Naive thymus-derived CD4-positive, alpha-beta T cell (primary cell): ENCODE measurements at regions not wholly inside any gene's neighbourhood (a gene's known extent, or its start where the extent isn't known, plus 50 kb on each side); places are given as distances from the start of the nearest gene placed in this dataset.

Experiments
- ATAC-seq: fragments of 150-1000 bp; cut with Tn5 transposase; 2 replicates; pipeline ENCODE4 v1.10.0; 2021; ENCODE audit warnings: mild to moderate bottlenecking, moderate library complexity
- CTCF ChIA-PET: fragments of 350-600 bp; sonication (Branson Sonifier 250); formaldehyde crosslinking; loops from one replicate; lab custom pipeline; 2021; ENCODE audit warnings: antibody characterized with exemption; lab: Charles Lee
- POLR2A ChIA-PET: fragments of 350-600 bp; sonication (Branson Sonifier 250); formaldehyde crosslinking; loops from one replicate; lab custom pipeline; 2021; ENCODE audit warnings: antibody characterized with exemption, inconsistent platforms; lab: Charles Lee
- DNase-seq, 9 donors: peaks; one replicate each; pipeline versions ENCODE4 v3.0.0 to v3.0.0-alpha.2; 2020 to 2022; ENCODE audit warnings: mixed read lengths in 1 of 9
- H3K27ac ChIP-seq: one replicate; pipeline ENCODE4 v1.7.0; 2013; ENCODE audit warnings: mild to moderate bottlenecking, low read depth, low read length, moderate library complexity
- H3K27me3 ChIP-seq, 2 donors: one replicate each; pipeline ENCODE4 v1.7.0; 2013; ENCODE audit warnings: low read length in 2 of 2, mild to moderate bottlenecking in 2 of 2, moderate library complexity in 2 of 2; ENCODE audit not compliant: control insufficient read depth in 2 of 2, insufficient read depth in 2 of 2
- H3K36me3 ChIP-seq, 3 experiments: 1 replicate in 2 of 3; 2 replicates in 1 of 3; pipeline ENCODE4 v1.7.0; 2013; ENCODE audit warnings: low read length in 3 of 3, mild to moderate bottlenecking in 3 of 3, moderate library complexity in 1 of 3; ENCODE audit not compliant: insufficient read depth in 3 of 3, control insufficient read depth in 2 of 3
- H3K4me1 ChIP-seq, 2 donors: one replicate each; pipeline ENCODE4 v1.7.0; 2013; ENCODE audit warnings: low read length in 2 of 2, mild to moderate bottlenecking in 2 of 2, moderate library complexity in 1 of 2; ENCODE audit not compliant: control insufficient read depth in 2 of 2, insufficient read depth in 2 of 2
- H3K4me3 ChIP-seq: 2 replicates; pipeline ENCODE4 v1.7.0; 2013; ENCODE audit warnings: mild to moderate bottlenecking, low read length
- H3K9me3 ChIP-seq, 3 experiments: 1 replicate in 2 of 3; 2 replicates in 1 of 3; pipeline ENCODE4 v1.7.0; 2013; ENCODE audit warnings: low read length in 3 of 3; ENCODE audit not compliant: control insufficient read depth in 2 of 3
- H3K27ac Mint-ChIP-seq, 9 donors: one replicate each; pipeline ENCODE4 v1.8.0; 2020 to 2022; ENCODE audit warnings: mixed read lengths in 9 of 9, mild to moderate bottlenecking in 8 of 9, moderate library complexity in 5 of 9, inconsistent platforms in 2 of 9
- H3K27me3 Mint-ChIP-seq, 5 donors: one replicate each; pipeline ENCODE4 v1.8.0; 2021 to 2022; ENCODE audit warnings: mixed read lengths in 5 of 5, mild to moderate bottlenecking in 1 of 5
- H3K36me3 Mint-ChIP-seq, 5 donors: one replicate each; pipeline ENCODE4 v1.8.0; 2020 to 2022; ENCODE audit warnings: mixed read lengths in 5 of 5, mild to moderate bottlenecking in 3 of 5, inconsistent platforms in 1 of 5
- H3K4me1 Mint-ChIP-seq, 7 donors: one replicate each; pipeline ENCODE4 v1.8.0; 2020 to 2022; ENCODE audit warnings: mixed read lengths in 7 of 7, mild to moderate bottlenecking in 3 of 7, inconsistent platforms in 1 of 7
- H3K4me3 Mint-ChIP-seq, 10 donors: one replicate each; pipeline ENCODE4 v1.8.0; 2020 to 2022; ENCODE audit warnings: mild to moderate bottlenecking in 10 of 10, mixed read lengths in 10 of 10, moderate library complexity in 6 of 10, inconsistent platforms in 2 of 10
- H3K9me3 Mint-ChIP-seq, 11 donors: one replicate each; pipeline ENCODE4 v1.8.0; 2020 to 2022; ENCODE audit warnings: mixed read lengths in 11 of 11, mild to moderate bottlenecking in 4 of 11, inconsistent platforms in 1 of 11, moderate library complexity in 1 of 11
- intact Hi-C, 2 donors: fragments of 100-400 bp; cut with micrococcal nuclease; formaldehyde crosslinking; loops; one replicate each; pipeline ENCODE4 v1.15.1; 2023

GRCh38 chr5:18380729-18381362 is 746.6 kb downstream of the TAF11L14 start:
- no peaks in the 10 kb centered on the region for H3K27me3 Mint-ChIP-seq
- Histone ChIP-seq H3K27ac (no peak overlapping the region), H3K4me3 (no peak overlapping the region), H3K4me1 (no peaks in the 10 kb centered on the region), H3K27me3 (no peaks in the 10 kb centered on the region), H3K9me3 (no peaks in the 10 kb centered on the region), H3K36me3 (no peaks in the 10 kb centered on the region)
- no peak overlapping the region for H3K4me3 Mint-ChIP-seq
- peaks cover 0 to 6% (median 0%) of the 10 kb centered on the region in 11 donors for H3K9me3 Mint-ChIP-seq
- no peaks in the 10 kb centered on the region for H3K36me3 Mint-ChIP-seq
- DNase-seq (no peak), ATAC-seq (no peak)
- ChIA-PET CTCF (no interaction called here), POLR2A (no interaction called here)
- H3K27ac Mint-ChIP-seq, result no peak overlapping the region
- intact Hi-C loops, result loop anchor here in 1 of 2 donors (5.0 kb wide), 1 partner anchor 474 kb away; no protein-coding TSS in a partner anchor
- no peaks in the 10 kb centered on the region for H3K4me1 Mint-ChIP-seq

GRCh38 chr5:18393565-18394442 is 759.5 kb downstream of the TAF11L14 start:
- Histone ChIP-seq H3K4me3 (no peak overlapping the region), H3K4me1 (no peaks in the 10 kb centered on the region), H3K36me3 (no peaks in the 10 kb centered on the region), H3K9me3 (no peaks in the 10 kb centered on the region), H3K27me3 (no peaks in the 10 kb centered on the region), H3K27ac (no peak overlapping the region)
- DNase-seq (peak in 4 of 9 donors; percentile 1 to 45 (median 9)), ATAC-seq (no peak)
- Mint-ChIP-seq H3K27ac (no peak overlapping the region), H3K27me3 (no peaks in the 10 kb centered on the region), H3K36me3 (no peaks in the 10 kb centered on the region), H3K9me3 (peaks cover 0 to 5% (median 0%) of the 10 kb centered on the region in 11 donors), H3K4me1 (no peaks in the 10 kb centered on the region), H3K4me3 (no peak overlapping the region)
- CTCF ChIA-PET, result no interaction called here
- POLR2A ChIA-PET, result no interaction called here
- intact Hi-C loops, result loop anchor here (1.0 to 5.0 kb wide), 2 partner anchors 303 to 304 kb away; no protein-coding TSS in a partner anchor

GRCh38 chr5:18394443-18394804 is 760.2 kb downstream of the TAF11L14 start:
- Mint-ChIP-seq H3K9me3 (peaks cover 0 to 5% (median 0%) of the 10 kb centered on the region in 11 donors), H3K4me1 (no peaks in the 10 kb centered on the region), H3K27ac (no peak overlapping the region), H3K4me3 (no peak overlapping the region), H3K27me3 (no peaks in the 10 kb centered on the region), H3K36me3 (no peaks in the 10 kb centered on the region)
- H3K36me3 ChIP-seq, result no peaks in the 10 kb centered on the region
- H3K4me1 ChIP-seq, result no peaks in the 10 kb centered on the region
- ChIA-PET POLR2A (no interaction called here), CTCF (no interaction called here)
- ATAC-seq (no peak), DNase-seq (no peak)
- intact Hi-C loops, result loop anchor here (1.0 to 5.0 kb wide), 2 partner anchors 303 to 304 kb away; no protein-coding TSS in a partner anchor
- no peaks in the 10 kb centered on the region for H3K9me3 ChIP-seq
- no peak overlapping the region for H3K27ac ChIP-seq
- no peak overlapping the region for H3K4me3 ChIP-seq
- no peaks in the 10 kb centered on the region for H3K27me3 ChIP-seq

GRCh38 chr5:18395126-18396110 is 761.2 kb downstream of the TAF11L14 start:
- DNase-seq (no peak), ATAC-seq (no peak)
- Histone ChIP-seq H3K27ac (no peak overlapping the region), H3K9me3 (no peaks in the 10 kb centered on the region), H3K4me3 (no peak overlapping the region), H3K4me1 (no peaks in the 10 kb centered on the region), H3K36me3 (no peaks in the 10 kb centered on the region), H3K27me3 (no peaks in the 10 kb centered on the region)
- H3K9me3 Mint-ChIP-seq, result peaks cover 0 to 5% (median 0%) of the 10 kb centered on the region in 11 donors
- no peaks in the 10 kb centered on the region for H3K4me1 Mint-ChIP-seq
- no peaks in the 10 kb centered on the region for H3K36me3 Mint-ChIP-seq
- H3K27me3 Mint-ChIP-seq, result no peaks in the 10 kb centered on the region
- H3K4me3 Mint-ChIP-seq, result no peak overlapping the region
- ChIA-PET CTCF (no interaction called here), POLR2A (no interaction called here)
- intact Hi-C loops, result no loop called here
- H3K27ac Mint-ChIP-seq, result no peak overlapping the region

GRCh38 chr5:18397371-18397770 is 763.1 kb downstream of the TAF11L14 start:
- Mint-ChIP-seq H3K27me3 (no peaks in the 10 kb centered on the region), H3K9me3 (peaks cover 0 to 5% (median 0%) of the 10 kb centered on the region in 11 donors), H3K27ac (no peak overlapping the region), H3K36me3 (no peaks in the 10 kb centered on the region), H3K4me1 (no peaks in the 10 kb centered on the region), H3K4me3 (no peak overlapping the region)
- ChIA-PET POLR2A (no interaction called here), CTCF (no interaction called here)
- no peak overlapping the region for H3K27ac ChIP-seq
- H3K4me3 ChIP-seq, result no peak overlapping the region
- ATAC-seq (no peak), DNase-seq (no peak)
- H3K4me1 ChIP-seq, result no peaks in the 10 kb centered on the region
- no peaks in the 10 kb centered on the region for H3K27me3 ChIP-seq
- no peaks in the 10 kb centered on the region for H3K36me3 ChIP-seq
- no peaks in the 10 kb centered on the region for H3K9me3 ChIP-seq
- intact Hi-C loops, result no loop called here

- no peak overlapping the region for H3K4me3 ChIP-seq
- POLR2A ChIA-PET, result no interaction called here
- ATAC-seq (no peak), DNase-seq (no peak)
- Mint-ChIP-seq H3K4me1 (no peaks in the 10 kb centered on the region), H3K9me3 (peaks cover 0 to 5% (median 0%) of the 10 kb centered on the region in 11 donors), H3K27ac (no peak overlapping the region), H3K36me3 (no peaks in the 10 kb centered on the region), H3K4me3 (no peak overlapping the region), H3K27me3 (no peaks in the 10 kb centered on the region)
- H3K4me1 ChIP-seq, result no peaks in the 10 kb centered on the region
- no peaks in the 10 kb centered on the region for H3K9me3 ChIP-seq
- no peak overlapping the region for H3K27ac ChIP-seq
- intact Hi-C loops, result no loop called here
- H3K36me3 ChIP-seq, result no peaks in the 10 kb centered on the region
- no peaks in the 10 kb centered on the region for H3K27me3 ChIP-seq
- CTCF ChIA-PET, result no interaction called here
Observed at GRCh38 chr5:18397891-18398290, 763.6 kb downstream of the TAF11L14 start.
